GM18858 (cell line): ENCODE measurements at regions not wholly inside any gene's neighbourhood (a gene's known extent, or its start where the extent isn't known, plus 50 kb on each side); places are given as distances from the start of the nearest gene placed in this dataset.

Experiments
- ATAC-seq: cut with Tn5 transposase; IDR thresholded peaks from one replicate; pipeline ENCODE4 v1.9.1; 2021; ENCODE audit not compliant: unreplicated experiment

DNA sequence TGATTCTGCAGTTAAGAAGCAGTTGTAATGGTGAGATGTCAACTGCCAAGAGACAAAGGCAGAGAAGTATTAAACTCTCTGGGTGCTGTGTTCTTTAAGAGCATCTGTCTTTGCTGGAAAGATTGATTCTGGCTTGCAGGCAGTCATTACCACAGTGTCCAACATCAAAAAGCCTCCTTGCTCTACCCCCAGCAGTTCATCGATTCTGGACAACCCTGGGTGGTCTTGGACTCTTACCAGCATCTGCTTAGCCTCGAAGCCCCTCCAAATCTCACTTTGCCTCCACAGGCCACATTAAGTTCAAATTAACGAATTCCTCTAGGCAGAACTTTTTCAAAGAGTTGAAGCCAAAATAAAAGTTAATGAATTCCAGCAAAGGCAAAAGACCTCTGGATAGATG is 1061.4 kb downstream of the TSN start:
- ATAC-seq, result no peak

GRCh38 chr2:122822319-122822718 is 1066.9 kb downstream of the TSN start:
- no peak for ATAC-seq

DNA sequence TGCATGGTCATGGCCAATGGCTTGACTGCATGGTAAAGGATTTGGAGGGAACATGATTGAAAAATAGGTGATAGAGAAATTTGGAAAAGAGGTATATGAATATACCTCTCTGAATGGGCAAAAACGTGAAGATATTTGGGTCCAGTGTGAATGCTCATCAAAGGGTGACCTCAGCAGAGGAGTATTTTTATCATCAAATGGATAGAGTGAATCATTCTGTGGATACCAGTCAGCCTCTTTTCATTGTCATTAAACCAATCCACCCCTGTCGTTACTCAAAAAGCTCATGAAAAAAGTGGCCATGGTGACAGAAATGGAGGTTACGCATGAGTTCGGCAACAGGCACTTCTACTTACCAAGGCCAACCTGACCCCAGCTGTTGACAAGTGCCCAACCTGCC is 1074.7 kb downstream of the TSN start:
- ATAC-seq, result no peak

DNA sequence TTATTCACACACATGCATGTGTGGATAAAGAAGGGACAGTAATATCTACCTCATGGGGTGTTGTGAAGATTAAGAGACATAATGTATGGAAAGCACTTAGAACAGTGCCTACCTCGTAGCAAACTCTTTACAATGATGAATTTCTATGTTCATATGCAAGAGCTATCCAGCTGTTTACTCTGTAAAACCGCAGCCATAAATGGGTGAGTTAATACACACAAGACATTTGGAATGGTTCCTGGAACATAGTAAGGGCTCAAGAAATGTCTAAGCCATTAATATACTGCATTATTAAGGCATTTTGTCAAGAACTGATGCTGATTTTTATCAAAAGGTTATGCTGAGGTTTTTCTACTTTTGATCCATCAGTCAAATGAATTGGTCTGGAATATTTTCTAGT is 1076.2 kb downstream of the TSN start:
- no peak for ATAC-seq

DNA sequence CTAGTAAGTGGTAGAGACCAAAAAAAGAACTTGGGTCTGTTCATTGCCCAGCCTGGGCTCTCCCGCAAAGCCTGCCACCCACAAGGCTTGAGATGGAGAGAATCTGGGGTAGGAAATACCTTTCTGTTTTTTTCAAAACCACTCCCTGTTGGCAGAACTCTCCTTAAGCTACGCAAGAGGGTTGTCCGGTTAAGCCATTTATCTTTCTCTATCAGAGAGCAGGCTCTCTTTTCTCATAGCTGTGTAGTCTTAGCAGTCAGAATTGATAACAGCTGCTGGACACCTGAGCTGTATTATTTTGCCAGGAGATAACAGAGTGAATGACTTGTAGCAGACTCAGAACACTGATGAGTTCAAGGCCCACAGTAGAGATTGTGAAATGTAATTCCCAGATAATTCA is 1088.1 kb downstream of the TSN start:
- ATAC-seq, result no peak

DNA sequence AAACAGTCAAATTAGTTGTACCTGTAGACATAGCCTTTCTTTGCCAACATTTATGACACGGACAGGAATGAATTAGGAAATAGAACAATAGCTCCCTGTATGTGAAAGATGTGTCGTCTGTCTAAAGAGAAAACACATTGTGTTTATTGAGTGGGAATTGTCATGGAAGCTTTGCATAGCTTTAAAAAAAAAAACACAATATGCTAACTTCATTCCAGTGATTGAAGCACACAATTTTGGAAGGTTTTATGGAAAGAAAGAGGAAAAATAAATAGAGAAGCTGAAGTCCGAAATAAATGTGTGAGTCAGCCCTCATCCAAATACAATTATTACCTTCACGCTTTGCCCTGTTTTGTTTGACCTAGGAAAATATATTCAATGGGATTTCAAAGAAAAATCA is 1095.7 kb downstream of the TSN start:
- ATAC-seq, result no peak

DNA sequence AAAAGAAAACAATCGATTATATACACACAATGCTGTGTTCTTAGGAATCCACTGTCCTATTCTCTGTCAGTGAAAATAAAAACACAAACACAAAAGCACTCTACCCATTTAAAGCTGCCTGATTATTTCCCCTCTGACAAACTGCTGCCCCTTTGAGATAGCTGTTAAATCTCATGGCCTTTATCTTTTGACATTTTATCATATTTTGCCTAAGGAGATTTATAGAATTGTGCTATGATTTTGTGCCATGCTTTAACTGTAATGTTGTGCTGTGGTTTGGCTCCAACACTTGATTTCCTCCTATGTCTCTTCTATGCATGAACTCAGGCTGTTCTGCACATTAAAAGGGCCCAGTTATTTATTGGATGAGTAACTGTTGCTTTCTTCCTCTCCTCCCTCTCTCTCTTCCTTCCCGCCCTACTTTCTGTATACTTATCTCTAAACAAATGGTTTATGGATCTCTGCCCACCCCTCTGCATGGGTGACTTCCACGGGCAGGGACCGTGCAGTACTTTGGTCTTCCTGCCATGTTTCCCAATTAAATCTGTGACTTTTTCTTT is 1096.6 kb downstream of the TSN start:
- ATAC-seq, result no peak

GRCh38 chr2:122856696-122857095 is 1101.2 kb downstream of the TSN start:
- no peak for ATAC-seq

DNA sequence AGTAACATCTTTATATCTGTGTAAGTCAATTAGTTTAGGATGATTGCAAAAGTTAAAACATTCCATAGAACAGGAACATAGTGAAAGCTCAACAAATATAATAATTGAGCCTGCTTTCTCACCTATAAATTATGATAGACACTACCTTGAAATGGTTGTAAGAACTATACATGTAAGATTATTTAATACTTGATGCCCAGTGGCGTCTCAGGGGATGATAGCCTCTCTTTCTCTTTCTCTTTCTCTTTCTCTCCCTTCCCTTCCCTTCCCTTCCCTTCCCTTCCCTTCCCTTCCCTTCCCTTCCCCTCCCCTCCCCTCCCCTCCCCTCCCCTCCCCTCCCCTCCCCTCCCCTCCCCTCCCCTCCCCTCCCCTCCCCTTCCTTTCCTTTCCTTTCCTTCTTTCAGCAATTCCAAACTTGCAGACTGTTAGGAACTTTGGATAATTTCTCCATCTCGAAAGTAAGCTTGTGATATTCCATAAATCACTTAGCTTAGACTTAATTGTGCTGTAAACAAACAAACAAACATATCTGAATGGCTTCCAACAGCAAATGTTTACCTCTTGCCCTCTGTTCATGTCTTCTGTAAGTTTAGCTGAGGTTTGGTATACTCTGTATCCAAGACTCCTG is 1102.7 kb downstream of the TSN start:
- ATAC-seq, result no peak

- ATAC-seq, result no peak
Observed at GRCh38 chr2:122858813-122859212, 1103.4 kb downstream of the TSN start.

DNA sequence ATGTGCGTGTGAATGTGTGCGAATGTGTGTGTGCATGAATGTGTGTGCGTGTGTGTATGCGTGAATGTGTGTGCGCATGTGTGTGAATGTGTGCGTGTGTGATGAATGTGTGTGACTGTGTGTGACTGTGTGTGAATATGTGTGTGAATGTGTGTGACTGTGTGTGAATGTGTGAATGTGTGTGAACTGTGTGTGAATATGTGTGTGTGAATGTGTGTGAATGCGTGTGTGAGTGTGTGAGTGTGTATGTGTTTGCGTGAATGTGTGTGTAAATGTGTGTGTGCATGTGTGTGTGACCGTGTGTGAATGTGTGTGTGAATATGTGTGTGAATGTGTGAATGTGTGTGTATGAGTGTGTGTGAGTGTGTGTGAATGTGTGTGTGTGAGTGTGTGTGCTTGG is 1103.8 kb downstream of the TSN start:
- ATAC-seq, result no peak

GRCh38 chr2:122863532-122863931 is 1108.1 kb downstream of the TSN start:
- ATAC-seq, result no peak

- no peak for ATAC-seq
Observed at GRCh38 chr2:122864728-122865127, 1109.3 kb downstream of the TSN start.

- no peak for ATAC-seq
Observed at GRCh38 chr2:122866095-122866494, 1110.6 kb downstream of the TSN start.

- ATAC-seq, result no peak
Observed at GRCh38 chr2:122867941-122868340, 1112.5 kb downstream of the TSN start.

DNA sequence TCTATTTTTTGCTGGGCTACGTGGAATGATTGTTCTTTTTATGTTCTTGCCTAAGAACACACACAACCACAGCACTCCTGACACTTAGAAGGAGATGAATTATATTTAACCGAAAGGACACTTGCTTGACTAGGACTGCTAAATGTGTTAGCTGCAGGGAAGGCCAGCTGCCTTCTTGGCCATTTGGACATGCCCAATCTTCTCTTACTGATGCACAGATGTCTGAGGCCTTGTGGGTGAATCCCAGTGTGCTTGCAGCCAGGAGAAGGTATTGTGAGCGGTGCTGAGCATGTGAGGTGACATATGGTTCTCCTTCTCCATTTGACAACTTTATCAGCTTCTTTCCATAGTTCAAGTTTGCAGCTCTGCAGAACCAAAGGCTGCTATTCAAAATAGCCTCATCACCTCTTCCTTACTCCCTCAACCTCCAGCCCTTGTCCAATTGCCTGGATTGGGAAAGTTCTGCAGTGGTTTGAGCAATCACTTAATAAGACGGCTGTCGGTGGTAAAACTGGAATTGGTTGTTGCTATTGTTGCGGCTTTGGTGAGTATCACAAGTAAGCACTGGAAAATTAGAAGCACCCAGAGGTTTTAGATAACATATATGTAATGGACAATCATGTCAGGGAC is 1113.3 kb downstream of the TSN start:
- no peak for ATAC-seq

DNA sequence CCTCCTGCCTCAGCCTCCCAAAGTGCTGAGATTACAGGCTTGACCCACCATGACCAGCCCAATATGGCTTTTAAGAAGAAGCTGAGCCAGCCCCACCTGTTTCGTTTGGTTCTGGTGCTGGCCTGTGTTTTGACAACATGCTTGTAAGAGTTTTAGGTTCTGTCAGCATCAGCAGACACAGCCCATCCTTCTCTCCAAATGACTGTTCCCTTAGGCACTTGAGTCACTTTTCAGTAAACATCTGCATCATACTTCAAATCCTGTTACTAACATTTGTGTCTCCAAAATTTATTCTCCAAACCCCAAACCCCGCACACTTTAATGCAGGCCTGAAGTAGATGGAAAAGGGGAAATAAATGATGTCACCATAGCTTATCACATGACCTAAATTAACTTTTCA is 1118.5 kb downstream of the TSN start:
- no peak for ATAC-seq

DNA sequence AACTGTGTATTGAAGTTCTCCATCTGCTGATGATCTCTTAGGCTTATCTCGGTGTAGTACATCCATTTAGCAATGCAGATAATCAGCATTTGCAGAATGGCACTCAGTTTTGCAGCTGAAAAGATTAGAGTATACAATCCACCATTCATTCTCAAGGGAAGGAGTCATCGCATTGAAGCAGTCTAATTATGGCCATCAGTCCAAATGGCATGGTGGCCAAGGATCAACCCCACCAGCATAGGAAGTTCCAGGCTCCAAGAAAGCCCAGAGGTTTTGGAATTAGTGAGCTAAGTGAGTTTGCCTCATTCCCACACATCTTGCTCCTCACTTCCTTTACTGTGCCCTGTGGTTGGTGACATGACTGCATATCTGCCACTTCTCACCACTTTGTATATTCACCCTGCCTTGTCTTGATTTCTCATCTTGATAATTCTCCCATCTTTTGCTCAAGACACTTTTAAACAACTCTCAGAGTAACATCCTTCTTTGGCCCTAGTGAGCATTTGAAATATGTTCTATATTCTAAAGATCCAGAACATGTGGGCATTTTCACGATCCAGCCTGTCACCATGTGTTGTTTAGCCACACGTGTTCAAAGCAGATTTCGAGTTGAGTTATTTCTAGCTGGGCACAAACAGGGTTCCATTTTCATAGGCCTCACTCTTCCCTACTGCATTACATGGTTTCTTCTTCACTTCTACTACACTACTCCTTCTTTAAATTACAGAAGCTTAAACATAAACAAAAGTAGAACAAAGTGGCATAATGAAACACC is 1119.8 kb downstream of the TSN start:
- ATAC-seq, result no peak

GRCh38 chr2:122883849-122884248 is 1128.4 kb downstream of the TSN start:
- no peak for ATAC-seq

GRCh38 chr2:122884889-122885288 is 1129.4 kb downstream of the TSN start:
- ATAC-seq, result no peak

GRCh38 chr2:122885436-122885835 is 1130.0 kb downstream of the TSN start:
- no peak for ATAC-seq
